GM12891 (cell line): ENCODE measurements at regions not wholly inside any gene's neighbourhood (a gene's known extent, or its start where the extent isn't known, plus 50 kb on each side); places are given as distances from the start of the nearest gene placed in this dataset.

Experiments used
- PAX5 ChIP-seq: IDR thresholded peaks from 2 replicates; pipeline ENCODE4 v1.6.1; 2011; ENCODE audit warnings: low read length, moderate library complexity, mild to moderate bottlenecking; ENCODE audit not compliant: insufficient read depth, severe bottlenecking
- POLR2A ChIP-seq: IDR thresholded peaks from 2 replicates; pipeline ENCODE4 v1.6.1; 2011; ENCODE audit warnings: low read depth, low read length, control low read depth
- POLR2AphosphoS5 ChIP-seq: IDR thresholded peaks from 2 replicates; pipeline ENCODE4 v1.6.1; 2011; ENCODE audit warnings: low read depth, low read length, control low read depth
- POU2F2 ChIP-seq: IDR thresholded peaks from 2 replicates; pipeline ENCODE4 v1.6.1; 2011; ENCODE audit warnings: low read depth, mild to moderate bottlenecking, control low read depth, low read length, moderate library complexity
- SPI1 ChIP-seq: IDR thresholded peaks from 2 replicates; pipeline ENCODE4 v1.6.1; 2011; ENCODE audit warnings: low read depth, low read length, control low read depth
- TAF1 ChIP-seq: IDR thresholded peaks from 2 replicates; pipeline ENCODE4 v1.6.1; 2011; ENCODE audit warnings: low read depth, low read length, control low read depth

DNA sequence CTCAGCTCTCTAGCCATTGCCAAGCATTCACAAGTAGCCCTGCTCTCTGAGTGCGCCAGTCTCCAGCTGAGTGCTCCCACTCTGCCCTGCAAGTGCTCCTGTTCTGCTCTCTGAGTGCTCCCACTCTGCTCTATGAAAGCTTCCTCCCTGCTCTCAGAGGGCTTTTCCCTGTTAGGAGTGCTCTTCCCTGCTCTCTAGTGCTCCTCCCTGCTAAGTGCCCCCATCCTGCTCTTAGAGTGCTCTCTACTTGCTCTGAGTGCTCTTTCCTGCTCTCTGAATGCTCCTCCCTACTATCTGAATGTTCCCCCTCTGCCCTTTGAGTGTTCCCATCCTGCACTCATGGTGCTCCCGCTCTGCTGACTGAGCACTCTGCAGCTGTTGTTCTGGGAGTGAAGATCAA is 555.4 kb downstream of the NPHP4 start:
- TF ChIP-seq POLR2A (no peak), TAF1 (no peak), POLR2AphosphoS5 (no peak), PAX5 (no peak), SPI1 (no peak), POU2F2 (no peak)
